Right atrium auricular region (tissue), 2 donors: ENCODE measurements at regions not wholly inside any gene's neighbourhood (a gene's known extent, or its start where the extent isn't known, plus 50 kb on each side); places are given as distances from the start of the nearest gene placed in this dataset.

Source experiments
- DNase-seq: peaks from one replicate; pipeline ENCODE4 v3.0.0-alpha.2; 2019; ENCODE audit warnings: low spot score
- H3K27ac ChIP-seq, 2 donors: fragments of 200-600 bp; sonication (generic); 1 replicate in 1 of 2; 2 replicates in 1 of 2; pipeline ENCODE4 v1.5.1; 2016 to 2019
- H3K27me3 ChIP-seq, 2 donors: fragments of 200-600 bp; sonication (generic); one replicate each; pipeline versions ENCODE4 v1.5.1 to v1.6.0; 2017 to 2019
- H3K36me3 ChIP-seq: fragments of 200-600 bp; sonication (generic); one replicate; pipeline ENCODE4 v1.5.1; 2016
- H3K4me1 ChIP-seq, 2 donors: fragments of 200-600 bp; sonication (generic); one replicate each; pipeline versions ENCODE4 v1.5.1 to v1.6.0; 2017 to 2019
- H3K4me3 ChIP-seq, 2 donors: fragments of 200-600 bp; sonication (generic); 1 replicate in 1 of 2; 2 replicates in 1 of 2; pipeline ENCODE4 v1.5.1; 2017 to 2019; ENCODE audit warnings: mild to moderate bottlenecking in 1 of 2, moderate library complexity in 1 of 2
- H3K9me3 ChIP-seq, 2 donors: fragments of 200-600 bp; sonication (generic); one replicate each; pipeline ENCODE4 v1.5.1; 2019
- TF ChIP-seq, protein P1 (sequence below), 2 donors: fragments of 200-600 bp; sonication (generic); IDR thresholded peaks; one replicate each; pipeline ENCODE4 v1.5.1; 2019; ENCODE audit warnings: antibody characterized with exemption in 2 of 2

- H3K36me3 ChIP-seq, result no peaks in the 10 kb centered on the region
- no peaks in the 10 kb centered on the region for H3K4me1 ChIP-seq
- no peak for DNase-seq
- H3K27ac ChIP-seq, result no peak overlapping the region
- no peaks in the 10 kb centered on the region for H3K9me3 ChIP-seq
- no peaks in the 10 kb centered on the region for H3K27me3 ChIP-seq
- H3K4me3 ChIP-seq, result no peak overlapping the region
- TF ChIP-seq, protein P1, sequence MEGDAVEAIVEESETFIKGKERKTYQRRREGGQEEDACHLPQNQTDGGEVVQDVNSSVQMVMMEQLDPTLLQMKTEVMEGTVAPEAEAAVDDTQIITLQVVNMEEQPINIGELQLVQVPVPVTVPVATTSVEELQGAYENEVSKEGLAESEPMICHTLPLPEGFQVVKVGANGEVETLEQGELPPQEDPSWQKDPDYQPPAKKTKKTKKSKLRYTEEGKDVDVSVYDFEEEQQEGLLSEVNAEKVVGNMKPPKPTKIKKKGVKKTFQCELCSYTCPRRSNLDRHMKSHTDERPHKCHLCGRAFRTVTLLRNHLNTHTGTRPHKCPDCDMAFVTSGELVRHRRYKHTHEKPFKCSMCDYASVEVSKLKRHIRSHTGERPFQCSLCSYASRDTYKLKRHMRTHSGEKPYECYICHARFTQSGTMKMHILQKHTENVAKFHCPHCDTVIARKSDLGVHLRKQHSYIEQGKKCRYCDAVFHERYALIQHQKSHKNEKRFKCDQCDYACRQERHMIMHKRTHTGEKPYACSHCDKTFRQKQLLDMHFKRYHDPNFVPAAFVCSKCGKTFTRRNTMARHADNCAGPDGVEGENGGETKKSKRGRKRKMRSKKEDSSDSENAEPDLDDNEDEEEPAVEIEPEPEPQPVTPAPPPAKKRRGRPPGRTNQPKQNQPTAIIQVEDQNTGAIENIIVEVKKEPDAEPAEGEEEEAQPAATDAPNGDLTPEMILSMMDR (IDR thresholded peaks at IDR 0.05), result no peak
Measured at GRCh38 chr4:31139767-31140166, 419.6 kb downstream of the PCDH7 start.

DNA sequence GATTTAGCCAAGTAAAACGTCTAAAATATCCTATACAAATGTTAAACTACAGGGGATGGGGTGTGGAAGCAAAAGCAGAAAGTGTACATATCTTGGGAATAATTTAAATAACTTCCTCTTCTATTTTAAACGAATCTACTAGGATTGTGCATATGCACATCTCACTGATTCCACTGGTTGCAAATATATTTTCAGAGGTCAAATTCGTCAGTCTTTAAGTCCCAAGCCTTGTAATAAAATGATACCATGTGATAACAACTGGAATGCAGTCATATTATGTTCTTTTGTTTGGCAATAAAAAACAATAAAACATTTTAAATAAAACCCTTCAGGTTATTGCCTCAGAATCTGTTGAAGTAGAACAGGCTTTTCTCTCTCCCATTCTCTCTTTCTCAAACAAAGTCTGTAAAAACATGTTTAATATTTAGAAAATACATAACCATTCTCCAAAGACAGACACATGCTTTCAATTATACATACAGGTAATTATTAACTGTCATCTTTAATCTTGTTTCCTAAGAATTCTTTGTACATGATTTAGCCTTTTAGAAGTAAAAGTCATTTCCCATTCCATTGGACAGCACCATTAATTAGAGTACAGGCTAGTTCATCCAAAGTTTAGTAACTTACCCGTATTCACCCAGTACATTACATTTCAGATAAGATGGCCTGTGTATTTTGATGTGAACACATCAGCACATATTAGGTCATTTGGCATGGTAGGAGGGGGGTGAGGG, 421.1 kb downstream of the PCDH7 start:
- TF ChIP-seq, protein P1 (IDR thresholded peaks at IDR 0.05), result no peak
- no peaks in the 10 kb centered on the region for H3K27me3 ChIP-seq
- H3K9me3 ChIP-seq, result no peaks in the 10 kb centered on the region
- no peaks in the 10 kb centered on the region for H3K36me3 ChIP-seq
- no peak overlapping the region for H3K27ac ChIP-seq
- no peak for DNase-seq
- H3K4me3 ChIP-seq, result no peak overlapping the region
- H3K4me1 ChIP-seq, result no peaks in the 10 kb centered on the region

DNA sequence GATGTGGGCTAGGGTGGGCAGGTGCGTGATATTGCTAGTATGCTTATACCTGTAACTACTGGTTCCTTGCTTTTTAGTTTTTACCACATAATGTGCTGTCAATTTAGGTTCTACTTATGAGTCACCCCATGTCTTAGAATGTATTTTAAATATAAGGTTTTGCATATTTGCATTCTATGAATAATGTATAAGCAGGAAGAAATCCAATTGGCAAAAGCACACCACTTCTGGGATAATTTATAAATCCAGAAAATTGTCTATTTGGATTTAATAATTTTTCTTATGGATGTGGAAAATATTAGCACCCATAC, 421.6 kb downstream of the PCDH7 start:
- no peaks in the 10 kb centered on the region for H3K9me3 ChIP-seq
- DNase-seq, result no peak
- H3K4me3 ChIP-seq, result no peak overlapping the region
- no peaks in the 10 kb centered on the region for H3K4me1 ChIP-seq
- H3K36me3 ChIP-seq, result no peaks in the 10 kb centered on the region
- no peaks in the 10 kb centered on the region for H3K27me3 ChIP-seq
- no peak overlapping the region for H3K27ac ChIP-seq
- TF ChIP-seq, protein P1 (IDR thresholded peaks at IDR 0.05), result no peak

- TF ChIP-seq, protein P1 (IDR thresholded peaks at IDR 0.05), result no peak
- Histone ChIP-seq H3K4me1 (no peaks in the 10 kb centered on the region), H3K9me3 (no peaks in the 10 kb centered on the region), H3K4me3 (no peak overlapping the region), H3K27ac (no peak overlapping the region), H3K27me3 (no peaks in the 10 kb centered on the region), H3K36me3 (no peaks in the 10 kb centered on the region)
- DNase-seq, result no peak
Measured at GRCh38 chr4:31146366-31146765, 426.2 kb downstream of the PCDH7 start.

DNA sequence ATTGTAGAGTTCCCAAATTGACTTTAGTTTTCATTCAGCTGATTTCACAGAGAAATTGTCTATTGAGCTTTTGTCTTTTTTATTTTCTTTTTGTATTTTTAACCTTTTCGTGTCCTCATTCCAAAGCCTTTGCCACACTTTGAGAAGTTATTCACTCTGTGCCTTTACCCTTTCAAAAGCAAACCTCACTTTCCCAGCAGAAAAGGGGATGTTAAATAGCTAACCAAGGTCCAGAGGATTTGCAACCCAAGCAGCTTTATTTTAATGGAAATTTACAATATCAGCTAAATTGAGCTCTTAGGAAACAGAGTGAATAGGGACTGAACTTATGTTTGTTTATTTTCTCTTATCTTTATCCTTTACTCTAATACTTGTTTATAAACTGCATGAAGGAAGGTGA, 428.8 kb downstream of the PCDH7 start:
- no peaks in the 10 kb centered on the region for H3K36me3 ChIP-seq
- H3K27me3 ChIP-seq, result no peaks in the 10 kb centered on the region
- no peak overlapping the region for H3K27ac ChIP-seq
- H3K4me1 ChIP-seq, result no peaks in the 10 kb centered on the region
- no peak for DNase-seq
- no peaks in the 10 kb centered on the region for H3K9me3 ChIP-seq
- TF ChIP-seq, protein P1 (IDR thresholded peaks at IDR 0.05), result no peak
- no peak overlapping the region for H3K4me3 ChIP-seq

- no peaks in the 10 kb centered on the region for H3K4me1 ChIP-seq
- no peak overlapping the region for H3K4me3 ChIP-seq
- H3K27me3 ChIP-seq, result no peaks in the 10 kb centered on the region
- no peak overlapping the region for H3K27ac ChIP-seq
- no peaks in the 10 kb centered on the region for H3K9me3 ChIP-seq
- TF ChIP-seq, protein P1 (IDR thresholded peaks at IDR 0.05), result no peak
- no peaks in the 10 kb centered on the region for H3K36me3 ChIP-seq
- DNase-seq, result no peak
Measured at GRCh38 chr4:31156221-31156620, 436.1 kb downstream of the PCDH7 start.
